ENCODE measurements at regions not wholly inside any gene's neighbourhood (a gene's known extent, or its start where the extent isn't known, plus 50 kb on each side); places are given as distances from the start of the nearest gene placed in this dataset.

GRCh38 chrX:87310780-87311179 is 206.8 kb upstream of the KLHL4 start:
- TF ChIP-seq SRF (IDR thresholded peaks at IDR 0.05; ENCODE audit: low read depth in 2 of 2, low read length in 2 of 2) (no peak), POLR2AphosphoS2 (IDR thresholded peaks at IDR 0.05; ENCODE audit: low read depth, low read length) (no peak), NR2F1 (conservative IDR thresholded peaks at IDR 0.05) (no peak), ZNF274 (IDR thresholded peaks at IDR 0.05; ENCODE audit: insufficient read depth, insufficient read length) (no peak), EGR1 (IDR thresholded peaks at IDR 0.05; ENCODE audit: borderline replicate concordance in 1 of 2, low read depth in 2 of 2, low read length in 2 of 2) (no peak), YY1 (IDR thresholded peaks at IDR 0.05; ENCODE audit: low read depth, low read length) (no peak), CTCF (IDR thresholded peaks at IDR 0.05 in 2 of 3, conservative IDR thresholded peaks at IDR 0.05 in 1 of 3; ENCODE audit: control insufficient read depth in 2 of 3, extremely low read depth in 1 of 3, insufficient read depth in 1 of 3, low read depth in 3 of 3, low read length in 3 of 3) (no peak)

All from GM12878 (cell line).